ENCODE measurements at regions not wholly inside any gene's neighbourhood (a gene's known extent, or its start where the extent isn't known, plus 50 kb on each side); places are given as distances from the start of the nearest gene placed in this dataset.
A peak's percentile ranks its signal among the peaks of the same experiment; 100 is the strongest.

DNA sequence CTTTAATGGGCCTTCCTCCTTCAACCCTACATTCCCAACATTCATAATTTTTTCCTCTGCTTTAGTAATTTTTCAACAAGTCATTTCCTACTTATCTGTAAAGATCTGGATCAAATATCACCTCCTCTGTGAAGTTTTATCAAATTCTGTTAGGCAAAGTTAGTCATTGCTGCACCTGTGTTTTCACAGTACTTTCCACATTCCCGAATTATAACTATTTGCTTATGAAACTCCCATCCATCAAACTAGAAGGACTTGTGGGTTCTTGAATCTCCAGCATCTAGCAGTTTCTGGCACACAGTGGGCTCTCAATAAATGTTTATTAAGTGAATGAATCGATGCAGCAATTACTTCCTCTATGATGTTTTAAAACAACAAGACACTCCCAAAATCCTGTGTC lies 257.6 kb downstream of the HDGFL1 start:
- intact Hi-C loops (cut with DNase I; ENCODE audit: low total_unique reads) = loop anchor here (5.0 kb wide), 1 partner anchor 905 kb away; no protein-coding TSS in a partner anchor
- TF ChIP-seq, protein P1, sequence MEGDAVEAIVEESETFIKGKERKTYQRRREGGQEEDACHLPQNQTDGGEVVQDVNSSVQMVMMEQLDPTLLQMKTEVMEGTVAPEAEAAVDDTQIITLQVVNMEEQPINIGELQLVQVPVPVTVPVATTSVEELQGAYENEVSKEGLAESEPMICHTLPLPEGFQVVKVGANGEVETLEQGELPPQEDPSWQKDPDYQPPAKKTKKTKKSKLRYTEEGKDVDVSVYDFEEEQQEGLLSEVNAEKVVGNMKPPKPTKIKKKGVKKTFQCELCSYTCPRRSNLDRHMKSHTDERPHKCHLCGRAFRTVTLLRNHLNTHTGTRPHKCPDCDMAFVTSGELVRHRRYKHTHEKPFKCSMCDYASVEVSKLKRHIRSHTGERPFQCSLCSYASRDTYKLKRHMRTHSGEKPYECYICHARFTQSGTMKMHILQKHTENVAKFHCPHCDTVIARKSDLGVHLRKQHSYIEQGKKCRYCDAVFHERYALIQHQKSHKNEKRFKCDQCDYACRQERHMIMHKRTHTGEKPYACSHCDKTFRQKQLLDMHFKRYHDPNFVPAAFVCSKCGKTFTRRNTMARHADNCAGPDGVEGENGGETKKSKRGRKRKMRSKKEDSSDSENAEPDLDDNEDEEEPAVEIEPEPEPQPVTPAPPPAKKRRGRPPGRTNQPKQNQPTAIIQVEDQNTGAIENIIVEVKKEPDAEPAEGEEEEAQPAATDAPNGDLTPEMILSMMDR (IDR thresholded peaks at IDR 0.05) = no peak
- TF ChIP-seq POLR2A (IDR thresholded peaks at IDR 0.05) = no peak
- DNase-seq (ENCODE audit: low spot score in 2 of 2) = no peak
- H3K4me3 ChIP-seq (ENCODE audit: low read depth, poor library complexity, severe bottlenecking) = no peak overlapping the region
- 46 to 50% methylated on average over 2 of the region's 2 CpGs for WGBS, 2 donors

DNA sequence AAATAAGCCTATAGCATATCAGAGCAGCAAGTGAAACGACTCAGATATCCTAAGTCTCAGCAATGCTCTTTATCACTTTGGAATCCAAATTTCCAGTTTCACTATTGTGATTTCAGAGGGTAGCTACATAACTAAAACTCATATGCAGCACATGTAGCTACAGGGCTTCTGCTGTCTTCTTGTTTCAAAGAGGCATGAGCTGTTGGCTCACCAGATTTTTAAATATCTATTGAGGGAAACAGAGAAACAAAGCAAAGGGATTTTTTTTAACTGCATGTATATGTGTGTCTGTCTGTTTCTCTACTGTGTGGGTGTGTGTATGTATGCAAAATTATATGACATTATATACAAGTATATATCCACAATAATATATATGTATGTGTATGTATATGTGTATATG lies 258.4 kb downstream of the HDGFL1 start:
- no peak for DNase-seq (ENCODE audit: low spot score in 2 of 2)
- WGBS, 2 donors = 33 to 44% methylated on average over 1 of the region's 1 CpG
- intact Hi-C loops (cut with DNase I; ENCODE audit: low total_unique reads) = loop anchor here (5.0 kb wide), 1 partner anchor 905 kb away; no protein-coding TSS in a partner anchor
- H3K4me3 ChIP-seq (ENCODE audit: low read depth, poor library complexity, severe bottlenecking) = no peak overlapping the region
- TF ChIP-seq, protein P1 (IDR thresholded peaks at IDR 0.05) = no peak
- no peak for TF ChIP-seq POLR2A (IDR thresholded peaks at IDR 0.05)

- intact Hi-C loops (cut with DNase I; ENCODE audit: low total_unique reads) = loop anchor here (5.0 kb wide), 1 partner anchor 906 kb away; no protein-coding TSS in a partner anchor
- TF ChIP-seq, protein P1 (IDR thresholded peaks at IDR 0.05) = no peak
- no peak for TF ChIP-seq POLR2A (IDR thresholded peaks at IDR 0.05)
- DNase-seq (ENCODE audit: low spot score in 2 of 2) = peak in 1 of 2 donors; percentile 43
- 39% methylated on average over 13 of the region's 13 CpGs for WGBS, 2 donors
- no peak overlapping the region for H3K4me3 ChIP-seq (ENCODE audit: low read depth, poor library complexity, severe bottlenecking)
Observed at GRCh38 chr6:22828179-22829062, 259.1 kb downstream of the HDGFL1 start.

DNA sequence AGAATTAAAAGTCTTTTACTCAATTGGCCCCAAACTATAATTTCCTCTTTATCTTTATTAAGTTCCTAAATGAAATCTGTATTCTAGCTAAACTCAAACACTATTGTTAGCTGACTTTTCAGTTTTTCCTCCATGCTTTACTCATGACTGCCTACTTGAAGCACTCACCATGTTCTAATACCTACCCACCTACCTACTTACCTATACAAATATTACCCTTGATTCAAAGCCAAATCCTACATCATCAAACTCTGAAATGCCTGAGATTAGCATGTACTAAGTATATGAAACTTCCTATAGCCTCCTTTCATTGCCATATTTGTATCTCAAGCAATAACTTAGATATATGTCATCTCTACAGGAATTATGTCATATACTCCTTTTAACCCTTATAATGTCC lies 259.7 kb downstream of the HDGFL1 start:
- no peak for DNase-seq (ENCODE audit: low spot score in 2 of 2)
- H3K4me3 ChIP-seq (ENCODE audit: low read depth, poor library complexity, severe bottlenecking) = no peak overlapping the region
- intact Hi-C loops (cut with DNase I; ENCODE audit: low total_unique reads) = loop anchor here (5.0 kb wide), 1 partner anchor 907 kb away; no protein-coding TSS in a partner anchor
- TF ChIP-seq, protein P1 (IDR thresholded peaks at IDR 0.05) = no peak
- TF ChIP-seq POLR2A (IDR thresholded peaks at IDR 0.05) = no peak

DNA sequence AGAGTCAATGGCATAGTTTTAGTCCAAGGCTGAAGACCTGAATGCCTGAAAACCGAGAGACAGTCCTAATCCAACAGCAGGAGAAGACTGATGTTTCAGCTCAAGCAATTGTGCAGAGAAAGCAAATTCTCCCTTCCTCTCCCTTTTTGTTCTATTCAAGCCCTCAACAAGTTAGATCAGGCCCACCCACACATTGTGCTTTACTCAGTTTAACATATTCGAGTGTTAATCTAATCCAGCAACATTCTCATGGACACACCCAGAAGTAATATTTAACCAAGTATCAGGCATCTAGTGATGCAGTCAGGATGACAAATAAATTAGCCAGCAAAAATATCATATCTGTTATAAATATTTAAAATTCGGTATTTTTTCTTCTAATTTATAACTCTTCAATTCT lies 261.1 kb downstream of the HDGFL1 start:
- H3K4me3 ChIP-seq (ENCODE audit: low read depth, poor library complexity, severe bottlenecking) = no peak overlapping the region
- no peak for TF ChIP-seq POLR2A (IDR thresholded peaks at IDR 0.05)
- TF ChIP-seq, protein P1 (IDR thresholded peaks at IDR 0.05) = no peak
- intact Hi-C loops (cut with DNase I; ENCODE audit: low total_unique reads) = no loop called here
- no peak for DNase-seq (ENCODE audit: low spot score in 2 of 2)
- WGBS, 2 donors = 64 to 77% methylated on average over 3 of the region's 3 CpGs
